HG03175 (cell line): ENCODE measurements at regions not wholly inside any gene's neighbourhood (a gene's known extent, or its start where the extent isn't known, plus 50 kb on each side); places are given as distances from the start of the nearest gene placed in this dataset.

Experiments
- ATAC-seq: cut with Tn5 transposase; IDR thresholded peaks from one replicate; pipeline ENCODE4 v1.9.1; 2021; ENCODE audit warnings: mild to moderate bottlenecking, moderate library complexity; ENCODE audit not compliant: unreplicated experiment

DNA sequence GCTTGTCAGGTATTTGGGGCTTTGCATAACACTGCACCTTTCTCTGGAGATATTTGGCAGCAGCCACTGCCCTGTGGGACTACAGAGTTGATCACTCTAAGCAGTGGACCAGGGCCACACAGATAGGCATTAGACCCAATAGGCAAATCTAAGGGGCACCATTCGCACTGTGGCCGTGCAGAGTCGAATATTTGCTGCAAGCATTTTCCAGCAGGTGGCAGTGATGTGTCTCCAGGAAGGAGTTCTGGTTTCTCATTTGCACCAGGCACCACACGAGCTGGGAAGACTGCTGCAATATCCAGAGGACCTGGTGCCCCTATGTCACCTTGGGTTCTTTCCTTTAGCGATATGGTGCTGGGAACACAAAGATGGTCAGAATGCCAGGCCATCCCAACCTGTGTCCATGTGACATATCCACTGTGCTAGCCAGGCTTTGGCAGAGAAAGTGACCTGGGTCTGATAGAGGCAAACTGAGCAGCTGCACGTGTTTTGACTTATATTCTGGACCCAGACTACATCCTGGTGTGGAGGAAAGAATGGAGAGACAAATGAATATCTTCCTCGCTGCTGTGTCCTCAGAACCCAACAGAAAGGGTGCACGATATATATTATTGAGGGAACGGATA, 318.7 kb downstream of the BUD13 start:
- ATAC-seq = no peak

DNA sequence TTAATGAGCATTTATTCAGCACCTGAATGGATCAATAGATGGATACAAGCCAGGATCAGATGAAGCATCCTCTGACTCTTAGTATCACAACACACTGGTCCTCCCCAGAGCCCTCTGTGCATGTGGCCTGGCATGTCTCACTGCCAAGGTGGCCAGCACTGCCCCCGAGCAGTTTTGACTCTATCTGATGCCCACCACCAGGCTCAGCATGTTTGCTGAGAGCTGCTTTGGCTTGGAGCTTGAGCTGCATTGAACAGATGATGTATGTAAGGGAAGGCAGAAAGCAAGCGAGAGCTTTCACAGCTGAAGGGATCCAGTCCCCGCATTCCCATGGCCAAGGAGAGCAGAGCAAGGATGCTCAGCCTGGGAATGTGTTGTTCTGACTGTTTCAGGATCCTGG, 320.3 kb downstream of the BUD13 start:
- no peak for ATAC-seq

DNA sequence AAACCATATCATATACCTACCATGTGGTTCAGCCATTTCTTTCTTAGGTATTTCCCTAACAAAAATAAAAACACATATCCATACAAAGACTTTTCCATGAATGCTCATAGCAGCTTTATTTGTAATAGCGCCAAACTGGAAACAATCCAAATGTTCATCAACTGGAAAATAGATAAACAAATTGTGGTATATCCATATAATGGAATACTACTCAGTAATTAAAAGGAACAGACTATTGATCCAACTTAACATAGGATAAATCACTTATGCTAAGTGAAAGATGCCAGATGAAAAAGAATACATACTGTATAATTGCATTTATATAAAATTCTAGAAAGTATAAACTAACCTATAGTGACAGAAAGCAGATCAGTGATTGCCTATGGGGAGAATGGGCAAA, 323.3 kb downstream of the BUD13 start:
- ATAC-seq = no peak

DNA sequence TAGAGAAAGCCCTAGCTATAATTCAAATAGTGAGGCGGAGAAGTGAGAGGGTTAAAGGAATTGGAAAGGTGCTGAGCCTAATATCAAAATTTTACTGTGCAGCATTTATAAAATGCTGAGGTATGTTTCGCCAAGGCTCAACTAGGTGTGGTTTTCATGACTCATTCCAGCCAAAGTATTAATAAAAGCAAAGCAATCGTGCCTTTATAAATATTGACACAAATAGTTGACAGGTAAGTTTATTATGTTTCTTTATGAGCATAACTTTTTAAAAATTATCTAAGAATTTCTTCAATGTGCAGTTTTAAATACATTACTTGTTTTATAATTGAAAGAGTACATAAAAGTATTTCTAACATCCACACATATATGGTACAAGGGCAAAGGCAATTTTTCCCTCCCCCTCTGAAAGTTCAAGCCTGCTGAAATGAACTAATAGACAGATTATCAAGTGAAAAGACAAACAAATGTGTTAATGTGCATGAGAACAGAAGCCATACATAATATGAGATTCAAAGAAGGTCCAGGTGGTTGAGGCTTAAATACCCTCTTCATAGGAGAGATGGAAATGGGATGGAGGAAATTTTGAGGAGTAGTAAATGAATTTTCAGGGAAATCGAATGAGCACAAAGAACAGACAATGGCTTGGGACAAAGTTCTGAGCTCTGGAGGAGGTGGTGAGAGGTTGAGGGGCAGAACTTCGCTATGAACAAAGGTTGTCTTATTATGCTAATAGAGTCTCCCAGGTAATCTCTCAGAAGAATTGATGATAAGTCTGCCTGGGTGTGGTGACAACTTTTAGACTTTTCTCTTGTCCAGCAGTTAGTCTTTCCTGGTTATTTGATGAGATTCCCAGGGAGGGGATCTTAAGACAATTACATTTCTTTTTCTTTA, 326.5 kb downstream of the BUD13 start:
- no peak for ATAC-seq

DNA sequence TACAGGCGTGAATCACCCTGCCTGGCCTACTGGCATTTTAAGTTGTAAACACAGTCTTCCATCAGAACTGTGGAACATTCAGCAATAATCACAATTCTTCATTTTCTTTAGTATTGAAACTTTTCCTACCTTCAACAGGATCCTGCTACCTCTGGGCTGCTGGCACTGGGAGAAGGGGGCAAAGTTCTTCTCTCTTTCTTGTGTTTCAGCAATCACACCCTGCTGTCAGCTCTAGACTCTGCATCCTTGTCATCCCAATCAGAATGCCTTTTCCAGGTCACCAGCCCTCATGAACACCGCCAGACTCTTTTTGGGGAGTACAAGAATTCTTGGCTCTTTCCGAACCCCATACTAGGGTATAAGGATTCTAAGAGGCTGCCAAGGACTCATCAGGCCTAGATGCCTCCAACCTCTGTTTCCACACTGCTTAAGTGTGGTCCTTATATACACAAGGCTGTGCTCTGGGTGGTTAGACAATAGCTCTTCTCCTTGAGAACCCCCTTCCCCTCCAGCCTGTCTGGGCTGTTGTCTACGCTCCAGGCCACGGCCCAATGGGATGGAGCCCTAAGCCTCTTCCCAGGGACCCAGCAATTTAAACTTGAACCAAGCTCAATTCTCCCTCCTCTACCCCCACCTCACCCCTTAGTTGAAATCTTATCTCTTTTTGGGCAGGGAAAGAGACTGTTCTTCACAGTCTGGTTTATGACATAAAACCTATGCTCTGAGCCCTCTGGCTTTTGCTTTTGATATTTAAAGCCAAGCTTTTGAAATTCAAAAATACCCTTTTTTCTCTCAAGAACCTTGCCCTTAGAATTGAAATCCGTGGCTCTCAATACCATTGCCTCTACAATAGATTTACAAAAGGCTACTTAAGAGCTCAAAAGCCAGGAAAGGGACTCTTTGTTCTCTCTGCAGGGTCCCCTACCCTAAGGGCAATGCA, 327.4 kb downstream of the BUD13 start:
- no peak for ATAC-seq

DNA sequence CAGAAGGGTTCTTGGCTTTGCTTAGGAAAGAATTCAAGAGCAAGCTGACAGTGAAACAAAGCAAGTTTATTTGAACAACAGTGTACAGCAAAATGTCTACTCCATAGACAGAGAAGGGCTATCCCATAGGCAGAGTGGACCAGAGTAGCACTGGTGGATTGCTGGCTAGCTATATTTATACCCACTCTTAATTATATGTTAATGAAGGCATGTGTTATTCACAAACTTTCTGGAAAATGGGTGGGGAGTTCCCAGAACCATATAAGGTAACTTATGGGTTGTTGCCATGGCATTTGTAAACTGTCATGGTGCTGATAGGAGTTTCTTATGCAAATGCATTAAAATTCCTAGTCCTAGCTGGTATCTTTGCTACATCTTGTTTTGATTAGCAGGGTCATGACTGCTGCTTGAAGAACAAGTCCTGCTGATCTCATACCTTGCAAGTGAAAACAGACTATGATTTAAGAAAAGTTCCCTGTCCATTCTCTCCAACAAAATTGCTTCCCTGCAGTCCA, 330.5 kb downstream of the BUD13 start:
- ATAC-seq = no peak

DNA sequence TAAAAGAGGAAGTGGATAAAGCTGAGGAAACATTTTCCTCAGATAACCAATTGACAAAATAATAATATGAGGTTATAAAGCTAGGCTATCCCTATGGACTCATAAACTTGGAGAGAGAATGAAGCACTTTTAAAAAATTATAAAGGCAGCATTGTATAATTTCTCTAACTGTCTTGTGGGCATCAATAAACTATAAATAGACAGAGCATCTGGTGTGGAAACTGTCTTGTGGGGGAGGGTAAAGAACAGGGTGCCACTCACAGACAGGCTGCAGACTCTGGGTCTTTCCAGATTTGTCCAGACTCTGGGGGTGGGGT, 333.5 kb downstream of the BUD13 start:
- no peak for ATAC-seq

DNA sequence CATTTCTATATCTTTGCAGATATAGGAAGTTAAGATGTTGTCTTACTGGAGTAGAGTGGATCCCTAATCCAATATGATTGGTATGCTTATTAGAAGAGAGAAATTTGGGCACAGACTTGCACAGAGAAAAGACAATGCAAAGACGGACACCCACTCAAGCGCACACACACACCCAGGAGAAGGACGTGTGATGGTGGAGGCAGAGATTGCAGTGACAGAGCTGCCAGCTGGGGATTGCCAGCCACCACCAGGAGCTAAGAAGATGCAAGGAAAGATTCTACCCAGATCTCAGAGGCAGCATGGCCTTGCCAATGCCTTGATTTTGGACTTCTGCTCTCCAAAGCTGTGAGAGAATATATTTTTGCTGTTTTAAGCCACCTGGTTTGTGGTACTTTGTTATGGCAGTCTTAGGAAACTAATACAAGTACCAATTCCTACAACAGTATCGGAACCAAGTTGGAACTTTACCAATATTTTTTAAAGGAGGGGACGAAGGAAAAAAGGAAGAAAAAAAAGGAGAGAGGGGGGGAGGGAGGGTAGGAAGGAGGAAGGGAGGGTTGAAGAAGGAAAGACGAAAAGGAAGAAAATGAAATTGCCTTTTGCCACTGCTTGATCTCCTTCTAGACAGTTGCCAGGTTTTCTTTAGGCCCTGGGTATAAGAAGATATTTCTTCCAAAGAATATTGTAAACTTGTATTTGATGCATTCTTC, 334.0 kb downstream of the BUD13 start:
- no peak for ATAC-seq

DNA sequence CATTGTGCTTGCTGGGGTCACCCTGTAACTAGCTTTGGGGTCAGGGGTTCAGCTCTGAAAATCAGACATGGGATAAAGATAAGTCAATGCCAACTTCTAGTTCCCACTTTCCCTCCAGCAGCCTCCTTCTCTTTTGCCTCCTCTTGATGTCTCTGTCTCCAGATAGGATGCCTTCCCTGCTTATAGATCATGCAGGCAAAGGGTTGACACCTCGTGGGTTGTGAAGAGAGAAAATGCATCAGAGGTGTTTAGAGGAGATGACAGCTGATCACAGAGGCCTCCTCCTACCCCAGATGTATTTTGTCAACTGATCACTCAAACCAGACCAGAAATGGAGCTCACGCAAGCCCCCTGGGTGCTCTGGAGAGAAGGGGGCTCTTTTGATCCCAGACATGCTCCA, 337.8 kb downstream of the BUD13 start:
- ATAC-seq = no peak

DNA sequence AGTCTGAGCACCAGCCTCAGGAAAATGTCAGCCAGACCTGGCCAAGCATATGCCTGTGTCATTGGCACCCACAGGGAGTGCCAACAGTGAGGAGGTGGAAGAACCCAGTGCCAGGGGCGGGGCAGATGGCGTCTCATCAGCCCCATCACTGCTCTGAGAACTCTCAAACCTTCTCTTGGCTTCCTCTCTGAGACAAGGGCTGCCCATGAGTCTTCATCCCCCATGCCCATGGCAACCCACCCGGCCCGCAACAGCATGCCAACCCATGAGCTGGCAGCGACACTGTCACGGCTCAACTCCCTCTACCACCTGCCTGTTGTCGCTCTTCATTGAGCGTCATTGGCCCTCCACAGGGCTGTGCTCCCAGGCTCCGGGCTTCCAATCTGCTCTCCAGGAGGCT, 340.5 kb downstream of the BUD13 start:
- ATAC-seq = no peak

DNA sequence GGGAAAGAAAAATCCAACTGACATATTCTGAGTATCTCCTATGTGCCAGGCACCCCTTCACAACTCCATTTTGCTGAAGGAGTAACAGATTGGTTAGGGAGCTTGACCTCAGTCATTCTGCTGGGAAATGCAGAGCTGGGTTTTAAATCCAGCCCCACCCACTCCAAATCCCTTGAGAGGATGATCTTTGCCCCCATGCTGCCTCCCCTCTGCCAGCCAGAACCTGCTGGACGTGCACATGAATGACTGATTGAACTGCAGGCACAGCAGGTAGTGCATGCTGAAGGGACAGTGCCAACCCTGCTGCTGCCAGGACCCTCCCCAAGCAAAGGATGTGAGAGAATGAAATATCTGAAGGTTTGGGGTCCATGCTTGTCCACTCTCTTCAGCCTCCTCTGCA, 340.9 kb downstream of the BUD13 start:
- ATAC-seq = no peak

DNA sequence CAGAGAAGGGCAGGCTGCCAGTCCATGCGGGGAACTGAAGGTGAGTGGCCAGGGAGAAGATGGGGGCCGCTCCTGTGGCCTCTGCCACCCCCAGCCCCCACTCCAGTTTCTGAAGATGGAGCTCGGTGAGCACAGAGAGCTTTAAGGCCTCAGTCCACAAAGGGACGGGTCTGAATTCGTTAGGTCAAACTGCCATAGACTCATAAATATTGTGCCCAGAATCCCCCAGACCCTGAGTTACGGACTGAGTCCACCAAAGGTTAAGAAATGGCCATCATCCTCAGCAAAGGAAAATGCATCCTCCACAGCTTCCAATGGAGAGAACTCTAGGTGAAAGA, 344.2 kb downstream of the BUD13 start:
- ATAC-seq = no peak

DNA sequence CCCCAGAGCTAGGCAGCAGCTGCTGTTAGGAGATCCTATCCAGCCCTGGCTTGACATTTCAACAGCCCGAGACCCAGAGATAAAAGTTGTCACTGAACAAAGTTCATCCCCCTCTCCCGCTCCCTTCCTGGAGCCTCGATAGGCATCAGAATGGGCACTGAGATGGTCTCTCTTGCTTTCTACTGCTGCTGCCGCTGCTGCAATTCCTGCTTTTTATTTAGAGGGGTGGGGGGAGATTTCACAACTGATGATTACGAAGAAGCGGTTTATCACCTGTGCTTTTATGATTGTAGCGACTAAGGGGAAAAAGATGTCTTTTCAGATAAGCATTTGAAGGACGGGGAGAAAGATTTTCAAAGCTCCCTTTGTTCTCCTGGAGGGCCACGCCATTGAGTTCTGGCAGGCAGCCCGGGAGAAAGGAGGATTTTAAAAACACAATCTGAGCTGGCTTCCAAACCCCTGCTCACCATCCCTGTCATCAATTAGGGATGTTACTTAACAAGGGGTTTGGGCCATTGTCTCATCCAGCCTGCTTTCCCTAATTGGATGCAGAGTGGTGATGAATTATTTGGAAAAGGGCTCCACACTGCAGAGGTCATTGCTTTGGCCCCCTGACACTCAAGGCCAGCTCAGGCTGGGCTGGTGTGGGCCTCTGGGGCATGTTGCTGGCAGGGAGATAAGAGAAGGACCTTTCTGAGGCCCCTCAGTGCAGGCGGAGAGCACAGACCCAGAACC, 344.7 kb downstream of the BUD13 start:
- no peak for ATAC-seq

DNA sequence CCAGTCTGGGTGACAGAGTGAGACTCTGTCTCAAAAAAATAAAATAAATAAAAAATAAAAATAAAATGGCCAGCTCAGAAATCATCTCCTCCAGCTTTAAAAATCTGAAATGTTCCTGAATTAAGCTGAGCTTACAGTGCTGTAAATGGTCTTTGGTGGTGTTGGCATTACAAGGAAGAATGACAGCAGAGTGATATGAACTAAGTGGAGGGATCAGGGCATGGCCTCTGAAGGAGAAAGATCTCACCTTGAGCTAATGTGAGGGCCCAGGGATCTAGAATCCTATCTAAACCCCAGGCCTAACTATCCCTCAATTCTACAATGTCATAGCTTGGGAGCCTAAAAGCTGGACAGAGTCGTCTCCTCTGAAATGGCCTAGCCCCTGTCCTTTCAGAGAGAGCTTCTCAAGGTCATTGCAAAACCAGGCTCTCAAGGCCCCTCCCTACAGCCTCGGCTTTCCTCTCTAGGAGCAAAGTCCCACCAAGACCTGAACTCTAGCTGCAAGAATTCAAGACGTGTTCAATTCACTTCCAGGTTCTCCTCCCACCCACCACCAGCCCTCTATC, 345.4 kb downstream of the BUD13 start:
- ATAC-seq = no peak

DNA sequence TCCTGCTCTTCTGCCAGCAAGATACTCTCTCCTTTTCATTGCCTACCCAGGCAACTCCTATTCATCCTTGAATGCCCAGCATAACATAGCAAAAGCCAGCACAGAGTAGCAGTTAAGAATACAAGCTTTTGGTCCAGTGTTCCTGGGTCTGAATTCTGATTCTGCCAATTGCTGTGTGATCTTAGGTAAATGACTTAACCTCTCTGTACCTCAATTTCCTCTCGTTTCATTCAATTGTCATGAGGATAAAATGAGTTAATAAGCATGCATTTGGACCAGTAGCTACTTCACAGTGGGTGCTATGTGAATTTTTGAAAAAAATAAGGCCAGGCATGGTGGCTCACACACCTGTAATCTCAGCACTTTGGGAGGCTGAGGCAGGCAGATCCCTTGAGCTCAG, 346.0 kb downstream of the BUD13 start:
- no peak for ATAC-seq

DNA sequence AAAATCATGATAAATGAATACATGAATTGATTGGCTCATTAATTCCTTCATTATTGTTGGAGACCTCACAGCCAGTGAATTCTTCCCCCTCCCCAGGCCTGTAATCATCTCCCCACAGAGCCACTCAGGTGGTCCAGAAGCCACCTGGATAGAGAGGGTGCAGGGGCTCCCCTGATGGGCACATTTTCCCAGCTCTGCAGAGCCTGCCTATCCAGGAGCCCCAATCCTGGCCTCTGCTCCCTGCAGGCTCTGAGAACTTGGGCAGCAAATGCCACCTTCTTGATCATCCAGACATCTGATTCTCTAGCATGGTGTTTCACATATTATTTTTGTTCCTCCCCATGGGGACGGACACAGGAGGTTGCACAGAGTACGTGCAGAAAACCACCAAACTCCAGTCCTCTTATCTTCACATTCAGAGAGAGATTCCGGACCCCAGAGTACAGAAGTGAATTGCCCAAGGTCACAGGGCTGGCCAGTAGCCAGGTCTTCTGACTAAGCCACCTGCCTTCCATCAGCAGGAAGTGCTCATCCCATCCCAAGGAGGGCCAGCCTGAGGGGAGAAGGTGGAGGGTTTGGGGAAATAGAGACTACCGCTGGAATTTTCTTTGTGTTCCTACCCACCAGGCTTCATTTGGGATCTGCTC, 348.0 kb downstream of the BUD13 start:
- no peak for ATAC-seq

DNA sequence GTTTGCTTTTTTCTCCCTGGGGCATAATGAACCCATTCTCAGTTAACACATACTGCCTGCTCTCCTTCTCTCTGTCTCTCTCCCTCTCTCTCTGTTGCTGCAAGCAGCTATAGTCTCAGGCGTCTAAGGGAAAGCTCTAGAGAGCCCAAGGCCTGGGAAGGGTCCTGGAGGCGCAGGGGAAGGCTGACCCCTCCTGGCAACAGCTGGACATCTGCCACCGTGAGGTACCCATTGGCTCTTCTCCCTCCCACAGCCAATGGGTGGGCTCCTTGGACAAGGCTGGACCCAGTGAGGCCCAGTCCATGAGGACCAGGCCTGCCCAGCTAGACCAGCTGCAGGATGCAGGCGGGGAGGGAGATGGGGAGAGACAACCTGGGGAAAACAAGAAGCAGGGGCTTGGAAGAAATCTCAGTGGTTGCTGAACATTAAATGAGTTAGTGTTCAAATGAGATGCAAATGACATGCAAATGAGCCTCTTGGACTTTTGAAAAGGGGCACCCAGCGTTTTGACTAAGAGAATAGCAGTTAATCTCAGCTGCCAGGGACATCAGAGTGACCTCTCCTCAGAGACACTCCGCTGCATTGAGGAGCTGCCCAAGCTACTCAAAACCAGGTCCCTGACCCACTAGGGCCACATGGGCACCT, 349.7 kb downstream of the BUD13 start:
- ATAC-seq = no peak

DNA sequence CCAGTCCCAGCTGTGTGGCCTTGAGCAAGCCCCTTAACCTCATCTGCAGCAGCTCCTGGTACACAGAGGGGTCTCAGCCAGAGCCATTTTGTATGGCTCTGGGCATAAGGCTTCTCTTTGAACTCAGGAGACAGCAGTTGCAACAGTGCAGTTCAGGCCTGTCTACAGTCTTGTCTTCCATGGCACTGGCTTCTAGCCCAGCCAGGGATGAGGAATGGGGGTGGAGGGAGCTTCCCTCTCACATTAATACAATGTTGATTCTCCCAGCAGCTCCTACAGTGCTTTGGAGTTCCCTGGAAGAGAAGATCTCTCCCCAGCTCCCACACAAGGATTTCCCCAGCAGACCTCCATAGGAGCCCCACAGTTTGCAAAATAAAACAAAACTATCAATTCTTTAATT, 350.2 kb downstream of the BUD13 start:
- ATAC-seq = no peak
